ENCODE measurements at regions not wholly inside any gene's neighbourhood (a gene's known extent, or its start where the extent isn't known, plus 50 kb on each side); places are given as distances from the start of the nearest gene placed in this dataset.
"Not testable (repeated sequence)": the region's sequence is repeated elsewhere in the genome, so short reads cannot be mapped to it uniquely, and the experiment has no call there.

GRCh38 chr10:21418981-21419576 is 106.4 kb downstream of the SKIDA1 start:
- H2AFZ ChIP-seq (ENCODE audit: low read depth, low read length); H3K9me2 ChIP-seq (ENCODE audit: insufficient read depth, low read length); H3K4me3 ChIP-seq (ENCODE audit: low read length); H3K9ac ChIP-seq (ENCODE audit: low read length); H3K79me2 ChIP-seq (replicated peaks; ENCODE audit: insufficient read depth, low read length); H3K36me3 ChIP-seq (ENCODE audit: insufficient read depth, low read length); H3K4me2 ChIP-seq (ENCODE audit: low read length); H3F3A ChIP-seq (ENCODE audit: insufficient read depth, low read length, poor library complexity, severe bottlenecking); H3K27ac ChIP-seq (ENCODE audit: low read length); H3K9me3 ChIP-seq (ENCODE audit: low read length); H4K20me1 ChIP-seq (ENCODE audit: insufficient read depth); H3K27me3 ChIP-seq (ENCODE audit: insufficient read depth, low read depth, low read length): not testable (repeated sequence)

GRCh38 chr10:21417172-21417712 is 108.2 kb downstream of the SKIDA1 start:
- Histone ChIP-seq H3K79me2 (replicated peaks; ENCODE audit: insufficient read depth, low read length) (no peaks in the 10 kb centered on the region), H3K4me3 (ENCODE audit: low read length) (no peak overlapping the region), H4K20me1 (ENCODE audit: insufficient read depth) (no peaks in the 10 kb centered on the region), H3K27ac (ENCODE audit: low read length) (no peak overlapping the region), H2AFZ (ENCODE audit: low read depth, low read length) (no peak overlapping the region), H3K27me3 (ENCODE audit: insufficient read depth, low read depth, low read length) (no peaks in the 10 kb centered on the region), H3K36me3 (ENCODE audit: insufficient read depth, low read length) (no peaks in the 10 kb centered on the region), H3K9ac (ENCODE audit: low read length) (no peak overlapping the region), H3K9me2 (ENCODE audit: insufficient read depth, low read length) (no peaks in the 10 kb centered on the region), H3F3A (ENCODE audit: insufficient read depth, low read length, poor library complexity, severe bottlenecking) (no peaks in the 10 kb centered on the region), H3K4me2 (ENCODE audit: low read length) (no peak overlapping the region), H3K9me3 (ENCODE audit: low read length) (no peaks in the 10 kb centered on the region)
- TF ChIP-seq EZH2 (IDR thresholded peaks at IDR 0.05; ENCODE audit: borderline replicate concordance, insufficient read depth, low read length, poor library complexity, severe bottlenecking), result no peak

- H3K27ac ChIP-seq (ENCODE audit: low read length), result no peak overlapping the region
- no peaks in the 10 kb centered on the region for H3K27me3 ChIP-seq (ENCODE audit: insufficient read depth, low read depth, low read length)
- H3F3A ChIP-seq (ENCODE audit: insufficient read depth, low read length, poor library complexity, severe bottlenecking), result no peaks in the 10 kb centered on the region
- H3K9me3 ChIP-seq (ENCODE audit: low read length), result no peaks in the 10 kb centered on the region
- H3K9ac ChIP-seq (ENCODE audit: low read length), result no peak overlapping the region
- no peaks in the 10 kb centered on the region for H3K79me2 ChIP-seq (replicated peaks; ENCODE audit: insufficient read depth, low read length)
- no peaks in the 10 kb centered on the region for H4K20me1 ChIP-seq (ENCODE audit: insufficient read depth)
- no peaks in the 10 kb centered on the region for H3K9me2 ChIP-seq (ENCODE audit: insufficient read depth, low read length)
- H3K4me3 ChIP-seq (ENCODE audit: low read length), result no peak overlapping the region
- no peak overlapping the region for H3K4me2 ChIP-seq (ENCODE audit: low read length)
- TF ChIP-seq EP300 (conservative IDR thresholded peaks at IDR 0.05; ENCODE audit: poor library complexity, severe bottlenecking) (no peak), RAD21 (conservative IDR thresholded peaks at IDR 0.05) (no peak), EZH2 (IDR thresholded peaks at IDR 0.05; ENCODE audit: borderline replicate concordance, insufficient read depth, low read length, poor library complexity, severe bottlenecking) (no peak), REST (IDR thresholded peaks at IDR 0.05; ENCODE audit: borderline replicate concordance) (no peak), SMC3 (conservative IDR thresholded peaks at IDR 0.05; ENCODE audit: poor library complexity) (no peak), CTCF (IDR thresholded peaks at IDR 0.05; ENCODE audit: poor library complexity, severe bottlenecking) (no peak), POLR2AphosphoS5 (IDR thresholded peaks at IDR 0.05) (no peak), MXI1 (conservative IDR thresholded peaks at IDR 0.05; ENCODE audit: poor library complexity, severe bottlenecking) (no peak), TAF1 (IDR thresholded peaks at IDR 0.05; ENCODE audit: low read depth) (no peak)
- H3K36me3 ChIP-seq (ENCODE audit: insufficient read depth, low read length), result no peaks in the 10 kb centered on the region
- H2AFZ ChIP-seq (ENCODE audit: low read depth, low read length), result no peak overlapping the region
Measured at GRCh38 chr10:21413680-21414079, 111.8 kb downstream of the SKIDA1 start.
